Stimulated activated CD8-positive, alpha-beta memory T cell treated with anti-CD3 and anti-CD28 coated beads, Interleukin-7, amount 100 ng/mL, for 1 hour (primary cell): ENCODE measurements at regions not wholly inside any gene's neighbourhood (a gene's known extent, or its start where the extent isn't known, plus 50 kb on each side); places are given as distances from the start of the nearest gene placed in this dataset.

Source experiments
- DNase-seq, 2 donors: peaks; one replicate each; pipeline ENCODE4 v3.0.0-alpha.2; 2020; ENCODE audit warnings: low read depth in 2 of 2

GRCh38 chr2:3138621-3139020 is 239.0 kb downstream of the EIPR1 start:
- no peak for DNase-seq

GRCh38 chr2:3137651-3138300 is 239.8 kb downstream of the EIPR1 start:
- no peak for DNase-seq

- DNase-seq: no peak
These were observed 241.9 kb downstream of the EIPR1 start for GRCh38 chr2:3135676-3136075.

- DNase-seq: no peak
These were observed 243.5 kb downstream of the EIPR1 start for GRCh38 chr2:3134026-3134571.

GRCh38 chr2:3132966-3133365 is 244.7 kb downstream of the EIPR1 start:
- no peak for DNase-seq

GRCh38 chr2:3132466-3132865 is 245.2 kb downstream of the EIPR1 start:
- DNase-seq: no peak

- DNase-seq: no peak
These were observed 245.8 kb downstream of the EIPR1 start for GRCh38 chr2:3131636-3132326.

GRCh38 chr2:3130889-3131635 is 246.6 kb downstream of the EIPR1 start:
- no peak for DNase-seq

- no peak for DNase-seq
These were observed 247.2 kb downstream of the EIPR1 start for GRCh38 chr2:3130444-3130843.

GRCh38 chr2:3129867-3130266 is 247.8 kb downstream of the EIPR1 start:
- no peak for DNase-seq

GRCh38 chr2:3128786-3129185 is 248.8 kb downstream of the EIPR1 start:
- no peak for DNase-seq

GRCh38 chr2:3127710-3128109 is 249.9 kb downstream of the EIPR1 start:
- no peak for DNase-seq

GRCh38 chr2:3126911-3127621 is 250.6 kb downstream of the EIPR1 start:
- DNase-seq: no peak

- DNase-seq: no peak
These were observed 251.3 kb downstream of the EIPR1 start for GRCh38 chr2:3126171-3126910.

- DNase-seq: no peak
These were observed 251.9 kb downstream of the EIPR1 start for GRCh38 chr2:3125761-3126130.

- no peak for DNase-seq
These were observed 252.4 kb downstream of the EIPR1 start for GRCh38 chr2:3125001-3125760.

- DNase-seq: no peak
These were observed 255.1 kb downstream of the EIPR1 start for GRCh38 chr2:3122525-3122924.

- DNase-seq: no peak
These were observed 256.0 kb downstream of the EIPR1 start for GRCh38 chr2:3121601-3122000.

- DNase-seq: no peak
These were observed 259.9 kb downstream of the EIPR1 start for GRCh38 chr2:3117650-3118216.

GRCh38 chr2:3116371-3116770 is 261.2 kb downstream of the EIPR1 start:
- no peak for DNase-seq
